H9 (cell line): ENCODE measurements at regions not wholly inside any gene's neighbourhood (a gene's known extent, or its start where the extent isn't known, plus 50 kb on each side); places are given as distances from the start of the nearest gene placed in this dataset.

ENCODE experiments used
- DNase-seq: peaks from one replicate; pipeline ENCODE4 v3.0.0-alpha.2; 2017
- H2AFZ ChIP-seq: one replicate; pipeline ENCODE4 v1.6.1; 2013; ENCODE audit warnings: mild to moderate bottlenecking, low read length, control low read depth, moderate library complexity
- H2AK5ac ChIP-seq: 2 replicates; pipeline ENCODE4 v1.6.1; 2013; ENCODE audit warnings: low read length, control low read depth, mixed read lengths; ENCODE audit not compliant: insufficient read length
- H2BK120ac ChIP-seq: one replicate; pipeline ENCODE4 v1.6.1; 2013; ENCODE audit warnings: low read depth, mild to moderate bottlenecking, low read length, control low read depth, inconsistent platforms; ENCODE audit not compliant: poor library complexity, severe bottlenecking
- H2BK12ac ChIP-seq: 2 replicates; pipeline ENCODE4 v1.6.1; 2013; ENCODE audit warnings: low read length, control low read depth, mixed read lengths, low read depth; ENCODE audit not compliant: insufficient read length
- H2BK15ac ChIP-seq: 2 replicates; pipeline ENCODE4 v1.6.1; 2013; ENCODE audit warnings: low read depth, low read length, control low read depth
- H2BK20ac ChIP-seq: one replicate; pipeline ENCODE4 v1.6.1; 2013; ENCODE audit warnings: low read depth, mild to moderate bottlenecking, low read length, control low read depth, inconsistent platforms; ENCODE audit not compliant: poor library complexity, severe bottlenecking
- H2BK5ac ChIP-seq: 2 replicates; pipeline ENCODE4 v1.6.1; 2013; ENCODE audit warnings: low read length, control low read depth, mixed read lengths; ENCODE audit not compliant: insufficient read length
- H3K14ac ChIP-seq: 2 replicates; pipeline ENCODE4 v1.6.1; 2013; ENCODE audit warnings: low read length, control low read depth; ENCODE audit not compliant: insufficient read depth
- H3K18ac ChIP-seq: 2 replicates; pipeline ENCODE4 v1.6.1; 2013; ENCODE audit warnings: low read depth, mild to moderate bottlenecking, mixed read lengths, low read length, control low read depth; ENCODE audit not compliant: insufficient read length
- H3K23ac ChIP-seq: 2 replicates; pipeline ENCODE4 v1.6.1; 2013; ENCODE audit warnings: low read length, control low read depth, mixed read lengths, low read depth; ENCODE audit not compliant: insufficient read length
- H3K23me2 ChIP-seq: 2 replicates; pipeline ENCODE4 v1.6.1; 2013; ENCODE audit warnings: low read depth, mild to moderate bottlenecking, mixed read lengths, low read length, control low read depth; ENCODE audit not compliant: insufficient read length, poor library complexity, severe bottlenecking
- H3K27ac ChIP-seq: 2 replicates; pipeline ENCODE4 v1.5.1; 2013; ENCODE audit warnings: low read length, control low read depth, mixed read lengths, low read depth; ENCODE audit not compliant: insufficient read length
- H3K27me3 ChIP-seq: 2 replicates; pipeline ENCODE4 v1.6.1; 2013; ENCODE audit warnings: low read length, control low read depth, inconsistent platforms; ENCODE audit not compliant: insufficient read depth
- H3K4ac ChIP-seq: 2 replicates; pipeline ENCODE4 v1.6.1; 2013; ENCODE audit warnings: low read depth, mild to moderate bottlenecking, control low read depth, inconsistent platforms, low read length, moderate library complexity
- H3K4me1 ChIP-seq: 2 replicates; pipeline ENCODE4 v1.6.1; 2013; ENCODE audit warnings: low read length, control low read depth, inconsistent platforms; ENCODE audit not compliant: insufficient read depth
- H3K4me2 ChIP-seq: 2 replicates; pipeline ENCODE4 v1.6.1; 2013; ENCODE audit warnings: low read length, control low read depth, mixed read lengths; ENCODE audit not compliant: insufficient read length, insufficient read depth
- H3K56ac ChIP-seq: 2 replicates; pipeline ENCODE4 v1.6.1; 2013; ENCODE audit warnings: low read depth, mild to moderate bottlenecking, mixed read lengths, low read length, control low read depth; ENCODE audit not compliant: insufficient read length
- H3K79me1 ChIP-seq: 2 replicates; pipeline ENCODE4 v1.6.1; 2013; ENCODE audit warnings: low read depth, mild to moderate bottlenecking, moderate library complexity, low read length, control low read depth, inconsistent platforms; ENCODE audit not compliant: insufficient read depth, poor library complexity, severe bottlenecking
- H3K79me2 ChIP-seq: 2 replicates; pipeline ENCODE4 v1.6.1; 2013; ENCODE audit warnings: low read length, control low read depth, inconsistent platforms; ENCODE audit not compliant: insufficient read depth
- H3K9ac ChIP-seq: 2 replicates; pipeline ENCODE4 v1.6.1; 2013; ENCODE audit warnings: low read length, control low read depth, mixed read lengths; ENCODE audit not compliant: insufficient read length; ENCODE audit errors: extremely low read depth
- H3K9me3 ChIP-seq: one replicate; pipeline ENCODE4 v1.6.1; 2013; ENCODE audit warnings: low read depth, low read length, inconsistent platforms; ENCODE audit not compliant: control insufficient read depth
- H3T11ph ChIP-seq: one replicate; pipeline ENCODE4 v1.6.1; 2013; ENCODE audit warnings: mild to moderate bottlenecking, low read length, control low read depth, inconsistent platforms
- H4K20me1 ChIP-seq: one replicate; pipeline ENCODE4 v1.6.1; 2013; ENCODE audit not compliant: control insufficient read depth, insufficient read length, insufficient read depth
- H4K5ac ChIP-seq: 2 replicates; pipeline ENCODE4 v1.6.1; 2013; ENCODE audit warnings: low read depth, mild to moderate bottlenecking, mixed read lengths, low read length, control low read depth; ENCODE audit not compliant: insufficient read length
- H4K8ac ChIP-seq: replicated peaks from 2 replicates; pipeline ENCODE4 v1.6.1; 2013; ENCODE audit warnings: low read length, control low read depth, mixed read lengths, low read depth; ENCODE audit not compliant: insufficient read length
- H4K91ac ChIP-seq: 2 replicates; pipeline ENCODE4 v1.6.1; 2013; ENCODE audit warnings: low read depth, mild to moderate bottlenecking, moderate library complexity, mixed read lengths, low read length, control low read depth; ENCODE audit not compliant: insufficient read length
- H3K27ac Mint-ChIP-seq, 3 experiments: 2 replicates in 2 of 3; 3 replicates in 1 of 3; pipeline ENCODE4 v1.8.0; 2020 to 2021; ENCODE audit warnings: mixed read lengths in 3 of 3, mild to moderate bottlenecking in 1 of 3, moderate library complexity in 1 of 3
- H3K27me3 Mint-ChIP-seq: 2 replicates; pipeline ENCODE4 v1.8.0; 2021; ENCODE audit warnings: low read depth, mild to moderate bottlenecking, moderate library complexity, mixed read lengths
- H3K36me3 Mint-ChIP-seq, 3 experiments: 2 replicates in 2 of 3; 3 replicates in 1 of 3; pipeline ENCODE4 v1.8.0; 2020 to 2021; ENCODE audit warnings: low read depth in 3 of 3, mixed read lengths in 3 of 3; ENCODE audit not compliant: insufficient read depth in 1 of 3
- H3K4me1 Mint-ChIP-seq, 2 experiments: 2 replicates each; pipeline ENCODE4 v1.8.0; 2020; ENCODE audit warnings: mixed read lengths in 2 of 2
- H3K4me3 Mint-ChIP-seq, 2 experiments: 2 replicates in 1 of 2; 3 replicates in 1 of 2; pipeline ENCODE4 v1.8.0; 2020 to 2021; ENCODE audit warnings: mild to moderate bottlenecking in 2 of 2, mixed read lengths in 2 of 2, moderate library complexity in 1 of 2
- H3K9me3 Mint-ChIP-seq, 2 experiments: 2 replicates in 1 of 2; 3 replicates in 1 of 2; pipeline ENCODE4 v1.8.0; 2020; ENCODE audit warnings: mild to moderate bottlenecking in 2 of 2, mixed read lengths in 2 of 2, moderate library complexity in 1 of 2
- CTCF ChIP-seq: fragments of 200-600 bp; sonication (generic); conservative IDR thresholded peaks from 3 replicates; pipeline ENCODE4 v1.8.0; 2021; ENCODE audit warnings: antibody characterized with exemption, mild to moderate bottlenecking

DNA sequence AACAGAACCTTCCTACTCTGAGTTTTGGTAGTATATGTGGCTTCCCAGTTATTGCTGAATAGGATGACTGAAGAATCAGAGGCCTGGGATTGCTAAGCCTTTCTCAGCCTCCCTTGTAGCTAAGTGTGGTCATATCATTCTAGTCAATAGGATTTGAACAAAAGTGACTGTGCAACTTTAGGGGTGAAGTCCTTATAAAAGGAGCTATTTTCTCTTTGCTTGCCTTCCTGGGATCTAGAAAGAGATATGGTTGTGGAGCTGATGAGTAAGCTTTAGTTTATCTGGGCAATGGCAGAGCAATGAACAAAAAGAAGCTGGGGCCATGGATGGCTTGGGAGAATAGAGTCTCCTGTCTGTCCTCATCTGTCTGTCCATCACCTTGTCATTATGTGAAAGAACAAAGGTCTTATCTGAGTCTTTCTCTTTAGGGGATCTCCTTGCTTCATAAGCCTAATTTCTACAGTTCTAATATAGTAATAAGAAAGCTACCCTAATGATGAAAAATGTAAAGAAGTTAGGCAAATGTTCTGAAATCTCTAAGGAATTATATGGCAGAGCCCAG is 91.5 kb downstream of the TENT5C start:
- H4K8ac ChIP-seq: no peak overlapping the region
- H3K79me2 ChIP-seq: no peaks in the 10 kb centered on the region
- no peak overlapping the region for H3K9ac ChIP-seq

More for the DNA sequence above, 91.5 kb downstream of the TENT5C start:
- no peaks in the 10 kb centered on the region; the same call in 1 of the 2 replicates for H3K27me3 Mint-ChIP-seq
- H3K4me1 Mint-ChIP-seq: peaks cover 5 to 7% of the 10 kb centered on the region in 2 experiments
- no peak overlapping the region for H2AFZ ChIP-seq
- no peak for DNase-seq
- H3K56ac ChIP-seq: no peak overlapping the region
- no peak overlapping the region for H3K14ac ChIP-seq
- H3T11ph ChIP-seq: no peak overlapping the region
- H2BK15ac ChIP-seq: no peak overlapping the region
- H2BK20ac ChIP-seq: no peak overlapping the region
- H3K23me2 ChIP-seq: no peaks in the 10 kb centered on the region
- no peak overlapping the region for H4K5ac ChIP-seq
- H2BK12ac ChIP-seq: no peak overlapping the region
- H2AK5ac ChIP-seq: no peak overlapping the region
- H3K18ac ChIP-seq: no peak overlapping the region
- H3K23ac ChIP-seq: no peak overlapping the region
- H3K4me3 Mint-ChIP-seq: no peak overlapping the region
- no peak overlapping the region for H2BK5ac ChIP-seq
- no peaks in the 10 kb centered on the region for H3K27me3 ChIP-seq
- no peaks in the 10 kb centered on the region for H4K20me1 ChIP-seq
- no peaks in the 10 kb centered on the region for H3K4me1 ChIP-seq
- no peak overlapping the region for H3K4ac ChIP-seq
- H3K36me3 Mint-ChIP-seq: no peaks in the 10 kb centered on the region
- H4K91ac ChIP-seq: no peak overlapping the region
- H3K27ac ChIP-seq: no peak overlapping the region
- no peak overlapping the region for H3K4me2 ChIP-seq
- no peaks in the 10 kb centered on the region; a peak in 1 of 5 replicates for H3K9me3 Mint-ChIP-seq
- TF ChIP-seq CTCF: no peak
- H3K9me3 ChIP-seq: no peaks in the 10 kb centered on the region
- H3K79me1 ChIP-seq: no peaks in the 10 kb centered on the region
- H2BK120ac ChIP-seq: no peak overlapping the region
- no peak overlapping the region for H3K27ac Mint-ChIP-seq
